ENCODE measurements at regions not wholly inside any gene's neighbourhood (a gene's known extent, or its start where the extent isn't known, plus 50 kb on each side); places are given as distances from the start of the nearest gene placed in this dataset.

DNA sequence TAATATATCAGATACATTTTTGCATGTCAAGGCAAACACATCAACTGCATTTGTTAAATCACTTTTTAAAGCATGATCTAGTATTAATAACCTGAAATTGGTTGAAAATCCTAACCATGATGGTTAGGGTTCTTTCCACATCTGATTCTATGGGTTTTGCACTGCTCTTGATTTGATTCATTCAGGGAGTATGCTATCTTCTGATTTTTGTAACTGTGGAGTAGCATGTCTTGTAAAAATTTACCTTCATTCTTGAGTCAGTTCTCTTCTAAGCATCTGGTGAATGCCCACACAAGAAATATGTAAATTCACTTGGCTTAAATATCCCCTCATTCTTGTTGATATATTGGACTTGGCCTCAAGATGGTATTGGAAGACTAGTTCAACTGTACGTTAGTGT is 178.7 kb downstream of the KLF6 start:
- TF ChIP-seq, protein P1, sequence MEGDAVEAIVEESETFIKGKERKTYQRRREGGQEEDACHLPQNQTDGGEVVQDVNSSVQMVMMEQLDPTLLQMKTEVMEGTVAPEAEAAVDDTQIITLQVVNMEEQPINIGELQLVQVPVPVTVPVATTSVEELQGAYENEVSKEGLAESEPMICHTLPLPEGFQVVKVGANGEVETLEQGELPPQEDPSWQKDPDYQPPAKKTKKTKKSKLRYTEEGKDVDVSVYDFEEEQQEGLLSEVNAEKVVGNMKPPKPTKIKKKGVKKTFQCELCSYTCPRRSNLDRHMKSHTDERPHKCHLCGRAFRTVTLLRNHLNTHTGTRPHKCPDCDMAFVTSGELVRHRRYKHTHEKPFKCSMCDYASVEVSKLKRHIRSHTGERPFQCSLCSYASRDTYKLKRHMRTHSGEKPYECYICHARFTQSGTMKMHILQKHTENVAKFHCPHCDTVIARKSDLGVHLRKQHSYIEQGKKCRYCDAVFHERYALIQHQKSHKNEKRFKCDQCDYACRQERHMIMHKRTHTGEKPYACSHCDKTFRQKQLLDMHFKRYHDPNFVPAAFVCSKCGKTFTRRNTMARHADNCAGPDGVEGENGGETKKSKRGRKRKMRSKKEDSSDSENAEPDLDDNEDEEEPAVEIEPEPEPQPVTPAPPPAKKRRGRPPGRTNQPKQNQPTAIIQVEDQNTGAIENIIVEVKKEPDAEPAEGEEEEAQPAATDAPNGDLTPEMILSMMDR (IDR thresholded peaks at IDR 0.05) = no peak
- no peak for TF ChIP-seq POLR2A (IDR thresholded peaks at IDR 0.05)
